ENCODE measurements at regions not wholly inside any gene's neighbourhood (a gene's known extent, or its start where the extent isn't known, plus 50 kb on each side); places are given as distances from the start of the nearest gene placed in this dataset.

DNA sequence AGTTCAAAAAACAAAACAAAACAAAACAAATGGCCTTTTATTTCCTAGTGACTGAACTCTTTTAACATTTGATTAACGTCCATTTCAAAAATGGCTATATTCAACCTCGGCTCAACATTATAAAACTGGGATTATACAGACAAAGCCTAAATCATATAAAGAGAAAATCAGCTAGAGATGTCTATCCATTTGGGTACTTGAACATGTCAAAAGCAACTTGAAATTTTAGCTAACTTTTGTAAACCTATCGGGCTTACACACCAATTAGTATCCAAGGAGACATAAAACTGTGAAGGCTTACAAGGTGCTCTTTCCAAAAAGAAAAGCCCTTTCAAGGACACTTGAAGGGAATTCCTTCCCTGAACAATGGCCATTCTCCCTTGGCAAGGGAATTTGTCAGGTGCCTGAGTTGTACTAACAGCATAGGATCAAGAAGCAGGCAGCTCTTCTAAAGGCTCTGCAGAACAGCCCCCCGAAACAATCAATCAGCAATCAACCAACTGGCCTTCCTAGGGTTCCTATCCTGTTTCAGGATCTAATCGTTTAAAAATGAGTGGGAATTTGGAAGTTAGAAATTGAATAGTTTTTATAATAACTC, 633.7 kb upstream of the HTR2C start:
- Histone ChIP-seq H3K4me3 (no peak overlapping the region), H3K27ac (no peak overlapping the region), H3K36me3 (no peaks in the 10 kb centered on the region), H3K27me3 (replicated peaks; ENCODE audit: insufficient read depth) (no peaks in the 10 kb centered on the region), H3K9me3 (no peaks in the 10 kb centered on the region), H3K4me1 (replicated peaks) (no peaks in the 10 kb centered on the region)
- TF ChIP-seq POLR2A (IDR thresholded peaks at IDR 0.05) (no peak), CTCF (IDR thresholded peaks at IDR 0.05) (no peak), POLR2AphosphoS5 (IDR thresholded peaks at IDR 0.05) (no peak)
- intact Hi-C loops (cut with DNase I) = no loop called here
- 58% methylated on average over 5 of the region's 5 CpGs for WGBS
- DNase-seq (ENCODE audit: low spot score) = no peak

DNA sequence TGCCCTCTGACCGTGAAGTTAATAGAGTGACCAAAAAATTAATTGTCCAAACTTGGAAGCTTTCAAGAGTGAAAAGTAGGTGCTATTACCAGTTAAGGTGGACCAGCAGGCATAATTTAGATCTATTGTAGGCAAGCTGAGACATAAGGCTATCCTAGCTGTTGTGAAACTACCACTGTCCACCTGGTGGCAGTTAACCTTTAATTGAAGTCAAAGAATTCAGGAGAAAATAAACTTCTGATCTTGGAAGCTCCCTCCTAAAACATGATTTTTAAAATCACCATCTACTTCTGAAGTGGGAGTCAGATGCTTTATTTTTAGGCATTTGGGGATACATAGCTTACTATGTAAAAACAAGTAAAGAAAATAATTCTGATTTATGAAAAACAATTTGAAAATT, 636.3 kb upstream of the HTR2C start:
- H3K27ac ChIP-seq = no peak overlapping the region
- no peaks in the 10 kb centered on the region for H3K4me1 ChIP-seq (replicated peaks)
- H3K36me3 ChIP-seq = no peaks in the 10 kb centered on the region
- no peaks in the 10 kb centered on the region for H3K9me3 ChIP-seq
- H3K4me3 ChIP-seq = no peak overlapping the region
- 64% methylated on average over 1 of the region's 1 CpG for WGBS
- no peak for DNase-seq (ENCODE audit: low spot score)
- intact Hi-C loops (cut with DNase I) = no loop called here
- H3K27me3 ChIP-seq (replicated peaks; ENCODE audit: insufficient read depth) = no peaks in the 10 kb centered on the region
- TF ChIP-seq POLR2A (IDR thresholded peaks at IDR 0.05) (no peak), CTCF (IDR thresholded peaks at IDR 0.05) (no peak), POLR2AphosphoS5 (IDR thresholded peaks at IDR 0.05) (no peak)

DNA sequence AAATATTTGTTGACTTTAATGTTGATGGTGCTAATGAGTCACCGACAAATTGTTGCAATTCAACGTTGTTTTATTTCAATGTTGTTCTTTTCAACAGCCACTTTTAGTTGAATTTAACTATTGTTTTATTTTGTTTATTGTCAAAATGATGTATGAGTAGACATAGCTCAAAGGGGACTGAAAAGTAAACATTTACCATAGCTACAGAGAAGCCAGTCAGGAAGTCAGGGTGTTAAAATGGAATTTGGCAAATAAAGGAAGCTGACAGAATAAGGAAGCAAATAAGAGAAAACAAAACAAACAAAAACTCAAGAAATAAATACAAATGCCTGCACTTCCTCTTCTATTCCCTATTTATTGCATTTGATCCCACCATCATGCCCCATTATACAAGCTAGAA, 648.4 kb upstream of the HTR2C start:
- intact Hi-C loops (cut with DNase I) = no loop called here
- TF ChIP-seq POLR2A (IDR thresholded peaks at IDR 0.05) (no peak), CTCF (IDR thresholded peaks at IDR 0.05) (no peak), POLR2AphosphoS5 (IDR thresholded peaks at IDR 0.05) (no peak)
- no peak for DNase-seq (ENCODE audit: low spot score)
- WGBS = 36% methylated on average over 2 of the region's 2 CpGs
- Histone ChIP-seq H3K9me3 (no peaks in the 10 kb centered on the region), H3K27me3 (replicated peaks; ENCODE audit: insufficient read depth) (no peaks in the 10 kb centered on the region), H3K4me1 (replicated peaks) (no peaks in the 10 kb centered on the region), H3K36me3 (no peaks in the 10 kb centered on the region), H3K4me3 (no peak overlapping the region), H3K27ac (no peak overlapping the region)

GRCh38 chrX:113933931-113934330, 650.0 kb upstream of the HTR2C start:
- H3K36me3 ChIP-seq = no peaks in the 10 kb centered on the region
- H3K9me3 ChIP-seq = no peaks in the 10 kb centered on the region
- no peak for DNase-seq (ENCODE audit: low spot score)
- H3K4me1 ChIP-seq (replicated peaks) = no peaks in the 10 kb centered on the region
- intact Hi-C loops (cut with DNase I) = no loop called here
- H3K27ac ChIP-seq = no peak overlapping the region
- H3K27me3 ChIP-seq (replicated peaks; ENCODE audit: insufficient read depth) = no peaks in the 10 kb centered on the region
- no peak overlapping the region for H3K4me3 ChIP-seq
- no peak for TF ChIP-seq POLR2A (IDR thresholded peaks at IDR 0.05)
- TF ChIP-seq POLR2AphosphoS5 (IDR thresholded peaks at IDR 0.05) = no peak
- no peak for TF ChIP-seq CTCF (IDR thresholded peaks at IDR 0.05)

DNA sequence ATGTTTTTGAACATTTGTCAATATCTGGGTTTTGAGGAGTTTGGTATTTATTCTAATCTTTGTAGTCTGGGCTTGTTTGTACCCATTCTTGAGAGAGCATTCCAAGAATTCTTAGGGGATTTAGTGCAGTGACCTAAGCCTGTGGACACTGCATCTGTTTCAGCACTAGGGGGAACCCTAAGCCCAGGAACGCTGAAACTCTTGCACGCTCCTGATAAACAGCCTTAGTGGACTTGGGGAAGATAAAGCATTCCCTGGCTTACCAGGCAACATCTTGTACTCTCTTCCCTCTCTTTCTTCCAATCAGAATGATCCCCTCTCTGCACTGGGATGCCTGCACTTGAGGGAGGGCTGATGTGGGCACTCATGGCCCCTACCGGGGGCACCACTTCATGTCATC, 654.9 kb upstream of the HTR2C start:
- intact Hi-C loops (cut with DNase I) = no loop called here
- WGBS = 61% methylated on average over 3 of the region's 3 CpGs
- Histone ChIP-seq H3K4me1 (replicated peaks) (no peaks in the 10 kb centered on the region), H3K27me3 (replicated peaks; ENCODE audit: insufficient read depth) (no peaks in the 10 kb centered on the region), H3K4me3 (no peak overlapping the region), H3K9me3 (no peaks in the 10 kb centered on the region), H3K27ac (no peak overlapping the region), H3K36me3 (no peaks in the 10 kb centered on the region)
- DNase-seq (ENCODE audit: low spot score) = peak; percentile 3
- TF ChIP-seq CTCF (IDR thresholded peaks at IDR 0.05) (peak in 2 of 4 experiments; percentile 33 to 34), POLR2A (IDR thresholded peaks at IDR 0.05) (no peak)

Data from prostate gland (tissue), 2 donors.